ENCODE measurements at regions not wholly inside any gene's neighbourhood (a gene's known extent, or its start where the extent isn't known, plus 50 kb on each side); places are given as distances from the start of the nearest gene placed in this dataset.

DNA sequence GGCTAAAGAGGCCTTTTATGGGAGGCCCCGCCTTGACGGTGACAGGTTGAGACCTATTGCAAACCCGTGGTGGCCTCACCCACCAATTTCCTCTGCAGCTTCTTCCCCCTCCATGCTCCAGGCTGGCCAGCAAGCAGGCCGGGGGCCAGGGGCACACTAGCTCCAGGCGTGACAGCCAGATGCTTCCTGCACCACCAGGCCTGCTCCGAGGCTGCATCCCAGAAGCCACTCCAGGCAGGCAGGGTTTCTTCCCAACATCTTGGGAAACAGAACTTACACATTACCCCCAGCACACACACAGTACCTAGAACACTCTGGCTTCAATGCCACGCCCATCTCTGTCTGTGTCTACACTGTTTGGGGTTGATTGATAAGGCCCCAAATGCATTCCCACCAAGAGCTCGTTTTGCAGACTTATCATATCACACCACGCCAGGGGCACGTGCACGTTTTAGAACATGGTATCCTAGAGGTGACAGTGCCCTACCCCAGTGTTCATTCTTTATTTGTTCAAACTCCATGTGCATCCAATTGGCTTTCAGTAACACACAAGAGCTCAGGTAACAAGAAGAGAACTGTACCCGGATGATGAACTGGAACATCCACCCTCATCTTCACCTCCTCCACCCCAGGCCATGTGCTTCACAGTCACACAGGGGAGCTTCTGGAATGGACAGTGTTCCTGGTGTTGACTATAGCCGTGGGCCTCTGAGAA, 221.4 kb upstream of the RREB1 start (continued):
- TF ChIP-seq SOX6 (IDR thresholded peaks at IDR 0.05) (peak; percentile 83), MTF1 (CRISPR knock-in tag; IDR thresholded peaks at IDR 0.05; ENCODE audit: borderline replicate concordance) (0 out of 2 replicates have a peak, but pooled peaks have one; percentile 53), SRF (CRISPR knock-in tag; IDR thresholded peaks at IDR 0.05) (peak; percentile 16 to 32; a peak in 1 of 4 replicates), ZBTB1 (CRISPR knock-in tag; IDR thresholded peaks at IDR 0.05; ENCODE audit: borderline replicate concordance, low read depth) (peak; percentile 52; the same call in 1 of the 2 replicates), ZBTB7A (IDR thresholded peaks at IDR 0.05; ENCODE audit: borderline replicate concordance, control insufficient read depth, low read depth, low read length) (peak; percentile 13; the same call in 1 of the 2 replicates), CBX2 (IDR thresholded peaks at IDR 0.05; ENCODE audit: insufficient read depth, low read length, poor library complexity, severe bottlenecking) (no peak), NR2C1 (IDR thresholded peaks at IDR 0.05) (no peak), NR2C1 (tag; IDR thresholded peaks at IDR 0.05) (no peak; the same call in 1 of the 2 replicates), ZNF583 (CRISPR knock-in tag; IDR thresholded peaks at IDR 0.05) (0 out of 2 replicates have a peak, but pooled peaks have one; percentile 24), SP1 (CRISPR knock-in tag; IDR thresholded peaks at IDR 0.05) (peak; percentile 25; the same call in 1 of the 2 replicates), LCOR (CRISPR knock-in tag; IDR thresholded peaks at IDR 0.05) (peak; percentile 91), L3MBTL2 (IDR thresholded peaks at IDR 0.05) (peak; percentile 98), EP400 (IDR thresholded peaks at IDR 0.05) (peak; percentile 71), PRMT5 (CRISPR knock-in tag; IDR thresholded peaks at IDR 0.05) (no peak), RFX7 (CRISPR knock-in tag; IDR thresholded peaks at IDR 0.05) (no peak), TEAD4 (IDR thresholded peaks at IDR 0.05; ENCODE audit: low read length) (peak; percentile 75), TEAD4 (CRISPR knock-in tag; IDR thresholded peaks at IDR 0.05; ENCODE audit: borderline replicate concordance) (no peak), ZNF175 (CRISPR knock-in tag; IDR thresholded peaks at IDR 0.05; ENCODE audit: low read depth) (peak; percentile 52; the same call in 1 of the 2 replicates), GABPA (tag; conservative IDR thresholded peaks at IDR 0.05; ENCODE audit: low read depth) (no peak), GATAD2B (IDR thresholded peaks at IDR 0.05; ENCODE audit: borderline replicate concordance) (no peak), CREM (IDR thresholded peaks at IDR 0.05; ENCODE audit: low read depth) (peak; percentile 38), TRIM24 (IDR thresholded peaks at IDR 0.05) (peak; percentile 34 to 76; a peak in 2 of 4 replicates), ZNF431 (CRISPR knock-in tag; IDR thresholded peaks at IDR 0.05) (peak; percentile 68; the same call in 1 of the 2 replicates), KDM1A (IDR thresholded peaks at IDR 0.05) (peak in 1 of 2 experiments; percentile 46; a peak in 1 of 4 replicates), ATF1 (CRISPR knock-in tag; IDR thresholded peaks at IDR 0.05) (no peak), ATF1 (tag; IDR thresholded peaks at IDR 0.05) (peak; percentile 14; the same call in 1 of the 2 replicates), MAZ (CRISPR knock-in tag; conservative IDR thresholded peaks at IDR 0.05 in 1 of 2, IDR thresholded peaks at IDR 0.05 in 1 of 2) (peak in 1 of 2 experiments; percentile 39; a peak in 1 of 4 replicates), KLF13 (tag; IDR thresholded peaks at IDR 0.05; ENCODE audit: borderline replicate concordance, low read depth) (peak; percentile 77; the same call in 1 of the 2 replicates), ZEB2 (IDR thresholded peaks at IDR 0.05) (0 out of 2 replicates have a peak, but pooled peaks have one; percentile 14)
- TF ChIP-seq, protein P1, sequence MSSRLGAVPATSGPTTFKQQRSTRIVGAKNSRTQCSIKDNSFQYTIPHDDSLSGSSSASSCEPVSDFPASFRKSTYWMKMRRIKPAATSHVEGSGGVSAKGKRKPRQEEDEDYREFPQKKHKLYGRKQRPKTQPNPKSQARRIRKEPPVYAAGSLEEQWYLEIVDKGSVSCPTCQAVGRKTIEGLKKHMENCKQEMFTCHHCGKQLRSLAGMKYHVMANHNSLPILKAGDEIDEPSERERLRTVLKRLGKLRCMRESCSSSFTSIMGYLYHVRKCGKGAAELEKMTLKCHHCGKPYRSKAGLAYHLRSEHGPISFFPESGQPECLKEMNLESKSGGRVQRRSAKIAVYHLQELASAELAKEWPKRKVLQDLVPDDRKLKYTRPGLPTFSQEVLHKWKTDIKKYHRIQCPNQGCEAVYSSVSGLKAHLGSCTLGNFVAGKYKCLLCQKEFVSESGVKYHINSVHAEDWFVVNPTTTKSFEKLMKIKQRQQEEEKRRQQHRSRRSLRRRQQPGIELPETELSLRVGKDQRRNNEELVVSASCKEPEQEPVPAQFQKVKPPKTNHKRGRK (tag; IDR thresholded peaks at IDR 0.05), result no peak
- TF ChIP-seq, protein P2, sequence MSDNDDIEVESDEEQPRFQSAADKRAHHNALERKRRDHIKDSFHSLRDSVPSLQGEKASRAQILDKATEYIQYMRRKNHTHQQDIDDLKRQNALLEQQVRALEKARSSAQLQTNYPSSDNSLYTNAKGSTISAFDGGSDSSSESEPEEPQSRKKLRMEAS (CRISPR knock-in tag; IDR thresholded peaks at IDR 0.05), result peak; percentile 90

Data from K562 (cell line).